ENCODE measurements at regions not wholly inside any gene's neighbourhood (a gene's known extent, or its start where the extent isn't known, plus 50 kb on each side); places are given as distances from the start of the nearest gene placed in this dataset.

GRCh38 chr5:92242170-92242569 is 859.1 kb upstream of the ARRDC3 start:
- TF ChIP-seq CTCF (IDR thresholded peaks at IDR 0.05; ENCODE audit: low read length), result no peak
- TF ChIP-seq EZH2 (IDR thresholded peaks at IDR 0.05; ENCODE audit: borderline replicate concordance, low read length), result no peak

Data from OCI-LY1 (cell line).